ENCODE measurements at regions not wholly inside any gene's neighbourhood (a gene's known extent, or its start where the extent isn't known, plus 50 kb on each side); places are given as distances from the start of the nearest gene placed in this dataset.

DNA sequence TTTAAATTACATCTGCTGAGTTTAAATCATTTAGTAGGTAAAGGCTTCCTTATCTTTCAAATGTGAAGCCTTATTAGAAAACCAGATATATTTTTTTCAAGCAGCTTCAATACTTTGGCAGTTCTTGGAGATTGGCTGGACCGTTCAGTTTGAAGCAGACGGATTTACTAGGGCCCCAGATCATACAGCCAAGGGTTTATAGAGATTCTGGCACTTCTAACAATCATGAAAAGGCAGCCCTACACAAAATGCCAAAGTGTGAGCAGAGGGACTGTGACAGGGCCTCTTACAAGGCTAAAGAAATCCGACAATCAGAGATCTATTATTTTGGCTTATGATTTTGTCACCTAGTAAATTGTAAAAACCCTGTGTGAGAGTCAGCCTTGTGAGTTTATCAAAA, 162.8 kb upstream of the SLC38A2 start:
- POLR2A ChIA-PET (ENCODE audit: low non-redundant PET): no interaction called here
- CTCF ChIA-PET: no interaction called here
- H3K4me1 ChIP-seq (ENCODE audit: insufficient read depth, low read length, poor library complexity, severe bottlenecking): peaks cover 19% of the 10 kb centered on the region

DNA sequence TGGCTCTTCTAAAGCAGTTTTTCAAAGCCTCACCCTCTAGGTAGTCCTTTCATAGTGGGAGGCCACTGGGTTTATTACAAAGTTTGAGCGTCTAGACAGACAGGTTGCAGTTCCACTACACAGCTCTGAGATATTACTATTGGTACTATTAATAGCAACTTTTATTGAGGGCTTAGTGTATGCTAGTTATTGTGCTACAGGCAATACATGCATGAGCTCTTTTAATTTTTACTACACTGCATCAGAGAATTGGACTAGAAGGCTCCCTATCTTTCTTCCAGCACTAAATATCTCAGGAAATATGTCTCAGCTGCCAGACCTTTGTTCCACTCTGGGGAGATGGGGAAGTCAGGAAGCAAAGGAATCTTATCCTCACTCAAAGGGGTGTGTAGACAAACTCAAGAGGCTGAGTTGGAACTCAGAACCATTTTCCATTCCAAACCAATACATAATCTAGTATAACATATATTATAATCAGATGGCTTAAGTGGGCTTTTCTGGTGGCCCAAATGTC, 161.8 kb upstream of the SLC38A2 start:
- intact Hi-C loops (cut with micrococcal nuclease; ENCODE audit: unreplicated experiment): no loop called here
- TF ChIP-seq EZH2 (IDR thresholded peaks at IDR 0.05; ENCODE audit: borderline replicate concordance, low read depth, low read length, poor library complexity, severe bottlenecking): no peak
- TF ChIP-seq, protein P1, sequence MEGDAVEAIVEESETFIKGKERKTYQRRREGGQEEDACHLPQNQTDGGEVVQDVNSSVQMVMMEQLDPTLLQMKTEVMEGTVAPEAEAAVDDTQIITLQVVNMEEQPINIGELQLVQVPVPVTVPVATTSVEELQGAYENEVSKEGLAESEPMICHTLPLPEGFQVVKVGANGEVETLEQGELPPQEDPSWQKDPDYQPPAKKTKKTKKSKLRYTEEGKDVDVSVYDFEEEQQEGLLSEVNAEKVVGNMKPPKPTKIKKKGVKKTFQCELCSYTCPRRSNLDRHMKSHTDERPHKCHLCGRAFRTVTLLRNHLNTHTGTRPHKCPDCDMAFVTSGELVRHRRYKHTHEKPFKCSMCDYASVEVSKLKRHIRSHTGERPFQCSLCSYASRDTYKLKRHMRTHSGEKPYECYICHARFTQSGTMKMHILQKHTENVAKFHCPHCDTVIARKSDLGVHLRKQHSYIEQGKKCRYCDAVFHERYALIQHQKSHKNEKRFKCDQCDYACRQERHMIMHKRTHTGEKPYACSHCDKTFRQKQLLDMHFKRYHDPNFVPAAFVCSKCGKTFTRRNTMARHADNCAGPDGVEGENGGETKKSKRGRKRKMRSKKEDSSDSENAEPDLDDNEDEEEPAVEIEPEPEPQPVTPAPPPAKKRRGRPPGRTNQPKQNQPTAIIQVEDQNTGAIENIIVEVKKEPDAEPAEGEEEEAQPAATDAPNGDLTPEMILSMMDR (conservative IDR thresholded peaks at IDR 0.05; ENCODE audit: low read depth, low read length): no peak
- DNase-seq (ENCODE audit: low spot score): no peak
- no peaks in the 10 kb centered on the region for H3K36me3 ChIP-seq (ENCODE audit: insufficient read depth, low read length, poor library complexity, severe bottlenecking)
- H3K4me3 ChIP-seq (ENCODE audit: low read depth, low read length, poor library complexity, severe bottlenecking): no peak overlapping the region
- ChIA-PET CTCF (interaction anchor here (0.8 kb wide), 1 partner anchor 137 kb away, joined by 3 read pairs; no protein-coding TSS in a partner anchor), POLR2A (ENCODE audit: low non-redundant PET) (no interaction called here)
- no peak overlapping the region for H3K27ac ChIP-seq (ENCODE audit: low read depth, low read length, poor library complexity, severe bottlenecking)
- no peaks in the 10 kb centered on the region for H3K27me3 ChIP-seq (replicated peaks; ENCODE audit: insufficient read depth, low read depth, low read length, poor library complexity)
- H3K9me3 ChIP-seq (ENCODE audit: low read depth, low read length, poor library complexity, severe bottlenecking): no peaks in the 10 kb centered on the region
- peaks cover 19% of the 10 kb centered on the region for H3K4me1 ChIP-seq (ENCODE audit: insufficient read depth, low read length, poor library complexity, severe bottlenecking)
- no TSS peak for BruUV-seq (replicated peaks)

More for the DNA sequence above, 162.8 kb upstream of the SLC38A2 start:
- no peaks in the 10 kb centered on the region for H3K36me3 ChIP-seq (ENCODE audit: insufficient read depth, low read length, poor library complexity, severe bottlenecking)
- no TSS peak for BruUV-seq (replicated peaks)
- DNase-seq (ENCODE audit: low spot score): no peak
- no peak overlapping the region for H3K27ac ChIP-seq (ENCODE audit: low read depth, low read length, poor library complexity, severe bottlenecking)
- H3K4me3 ChIP-seq (ENCODE audit: low read depth, low read length, poor library complexity, severe bottlenecking): no peak overlapping the region
- H3K9me3 ChIP-seq (ENCODE audit: low read depth, low read length, poor library complexity, severe bottlenecking): no peaks in the 10 kb centered on the region
- TF ChIP-seq EZH2 (IDR thresholded peaks at IDR 0.05; ENCODE audit: borderline replicate concordance, low read depth, low read length, poor library complexity, severe bottlenecking): no peak
- TF ChIP-seq, protein P1 (conservative IDR thresholded peaks at IDR 0.05; ENCODE audit: low read depth, low read length): no peak
- intact Hi-C loops (cut with micrococcal nuclease; ENCODE audit: unreplicated experiment): no loop called here
- no peaks in the 10 kb centered on the region for H3K27me3 ChIP-seq (replicated peaks; ENCODE audit: insufficient read depth, low read depth, low read length, poor library complexity)

DNA sequence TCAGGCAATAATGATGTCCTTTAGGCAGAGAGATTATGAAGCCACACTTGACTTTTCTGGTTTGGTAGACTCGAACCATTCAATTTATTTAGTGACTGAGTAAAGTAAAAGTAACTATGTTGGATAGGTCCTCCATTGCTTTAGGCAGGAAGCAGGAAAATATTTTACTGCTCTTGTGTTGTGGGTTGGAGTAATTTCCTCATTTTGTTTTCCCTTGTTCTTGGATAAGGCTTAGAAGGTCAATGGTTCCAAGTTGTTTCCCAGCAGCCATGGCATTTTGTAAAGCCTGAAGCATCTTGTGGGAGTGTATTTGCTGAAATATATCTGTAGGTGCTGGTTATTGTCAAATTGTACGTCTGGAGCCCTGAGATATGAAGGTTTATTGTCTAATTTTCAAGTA, 161.2 kb upstream of the SLC38A2 start:
- no peaks in the 10 kb centered on the region for H3K27me3 ChIP-seq (replicated peaks; ENCODE audit: insufficient read depth, low read depth, low read length, poor library complexity)
- ChIA-PET CTCF (no interaction called here), POLR2A (ENCODE audit: low non-redundant PET) (no interaction called here)
- no peaks in the 10 kb centered on the region for H3K9me3 ChIP-seq (ENCODE audit: low read depth, low read length, poor library complexity, severe bottlenecking)
- no peak overlapping the region for H3K27ac ChIP-seq (ENCODE audit: low read depth, low read length, poor library complexity, severe bottlenecking)
- no peaks in the 10 kb centered on the region for H3K36me3 ChIP-seq (ENCODE audit: insufficient read depth, low read length, poor library complexity, severe bottlenecking)
- H3K4me1 ChIP-seq (ENCODE audit: insufficient read depth, low read length, poor library complexity, severe bottlenecking): peaks cover 19% of the 10 kb centered on the region
- H3K4me3 ChIP-seq (ENCODE audit: low read depth, low read length, poor library complexity, severe bottlenecking): no peak overlapping the region
- TF ChIP-seq, protein P1 (conservative IDR thresholded peaks at IDR 0.05; ENCODE audit: low read depth, low read length): no peak
- no peak for TF ChIP-seq EZH2 (IDR thresholded peaks at IDR 0.05; ENCODE audit: borderline replicate concordance, low read depth, low read length, poor library complexity, severe bottlenecking)
- no peak for DNase-seq (ENCODE audit: low spot score)
- intact Hi-C loops (cut with micrococcal nuclease; ENCODE audit: unreplicated experiment): no loop called here
- BruUV-seq (replicated peaks): no TSS peak
